AG09319 (cell line): ENCODE measurements at regions not wholly inside any gene's neighbourhood (a gene's known extent, or its start where the extent isn't known, plus 50 kb on each side); places are given as distances from the start of the nearest gene placed in this dataset.

Source experiments
- DNase-seq: peaks from one replicate; pipeline ENCODE4 v3.0.0-alpha.2; 2010; ENCODE audit warnings: low read depth; ENCODE audit errors: extremely low read depth
- TF ChIP-seq, protein P1 (sequence below): IDR thresholded peaks from 2 replicates; pipeline ENCODE4 v1.5.1; 2011; ENCODE audit warnings: low read depth, mild to moderate bottlenecking, inconsistent platforms, low read length, moderate library complexity

DNA sequence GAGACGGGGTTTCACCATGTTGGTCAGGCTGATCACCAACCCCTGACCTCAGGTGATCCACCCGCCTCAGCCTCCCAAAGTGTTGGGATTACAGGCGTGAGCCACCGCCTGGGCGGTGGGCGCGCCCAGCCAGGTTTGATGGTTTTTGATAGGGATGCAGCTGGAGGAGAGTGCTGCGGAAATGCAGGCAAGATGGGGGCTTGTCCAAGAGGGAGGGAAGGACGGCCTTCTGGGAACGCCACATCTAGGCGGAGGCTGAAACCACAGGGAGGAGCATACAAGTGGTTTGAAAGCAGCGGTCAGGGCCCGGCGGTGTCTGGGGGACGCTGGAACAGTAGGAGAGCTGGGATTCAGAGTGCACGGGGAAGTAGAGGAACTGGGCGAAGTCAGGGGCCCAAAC, 134.6 kb downstream of the VRK1 start:
- TF ChIP-seq, protein P1, sequence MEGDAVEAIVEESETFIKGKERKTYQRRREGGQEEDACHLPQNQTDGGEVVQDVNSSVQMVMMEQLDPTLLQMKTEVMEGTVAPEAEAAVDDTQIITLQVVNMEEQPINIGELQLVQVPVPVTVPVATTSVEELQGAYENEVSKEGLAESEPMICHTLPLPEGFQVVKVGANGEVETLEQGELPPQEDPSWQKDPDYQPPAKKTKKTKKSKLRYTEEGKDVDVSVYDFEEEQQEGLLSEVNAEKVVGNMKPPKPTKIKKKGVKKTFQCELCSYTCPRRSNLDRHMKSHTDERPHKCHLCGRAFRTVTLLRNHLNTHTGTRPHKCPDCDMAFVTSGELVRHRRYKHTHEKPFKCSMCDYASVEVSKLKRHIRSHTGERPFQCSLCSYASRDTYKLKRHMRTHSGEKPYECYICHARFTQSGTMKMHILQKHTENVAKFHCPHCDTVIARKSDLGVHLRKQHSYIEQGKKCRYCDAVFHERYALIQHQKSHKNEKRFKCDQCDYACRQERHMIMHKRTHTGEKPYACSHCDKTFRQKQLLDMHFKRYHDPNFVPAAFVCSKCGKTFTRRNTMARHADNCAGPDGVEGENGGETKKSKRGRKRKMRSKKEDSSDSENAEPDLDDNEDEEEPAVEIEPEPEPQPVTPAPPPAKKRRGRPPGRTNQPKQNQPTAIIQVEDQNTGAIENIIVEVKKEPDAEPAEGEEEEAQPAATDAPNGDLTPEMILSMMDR = no peak
- DNase-seq = no peak

DNA sequence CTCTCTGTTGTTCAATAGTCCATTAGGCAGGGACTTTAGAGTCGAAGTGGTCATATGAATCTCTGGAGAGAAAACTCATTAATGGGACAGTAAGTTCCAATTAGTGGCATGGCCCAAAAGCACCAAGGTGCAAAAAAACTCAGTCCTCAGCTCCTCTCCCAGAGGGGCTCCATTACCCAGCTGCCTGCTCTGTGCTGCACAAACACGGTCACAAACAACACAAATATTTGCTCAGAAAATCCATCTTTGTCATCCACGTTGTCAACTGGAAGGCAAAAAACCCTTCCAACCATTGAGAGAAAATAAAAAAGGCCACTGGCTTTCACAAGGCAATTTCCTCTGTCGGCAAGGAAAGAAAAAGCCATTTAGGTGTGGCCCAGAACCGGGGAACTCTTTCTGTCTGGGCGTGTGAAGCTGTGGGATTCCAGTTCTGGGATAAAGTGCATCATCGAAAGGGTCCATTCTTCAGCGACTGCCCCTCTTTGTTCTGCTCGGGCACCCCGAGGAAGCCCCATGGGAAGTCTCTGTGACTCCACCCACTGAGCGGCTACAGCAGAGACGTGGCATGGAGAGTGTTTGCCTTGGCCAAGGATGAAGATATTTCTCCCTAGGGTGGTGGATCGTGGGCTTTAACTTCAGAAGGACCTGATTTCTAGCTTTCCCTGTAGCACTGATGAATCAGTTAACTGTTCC, 137.6 kb downstream of the VRK1 start:
- DNase-seq = no peak
- TF ChIP-seq, protein P1 = no peak

DNA sequence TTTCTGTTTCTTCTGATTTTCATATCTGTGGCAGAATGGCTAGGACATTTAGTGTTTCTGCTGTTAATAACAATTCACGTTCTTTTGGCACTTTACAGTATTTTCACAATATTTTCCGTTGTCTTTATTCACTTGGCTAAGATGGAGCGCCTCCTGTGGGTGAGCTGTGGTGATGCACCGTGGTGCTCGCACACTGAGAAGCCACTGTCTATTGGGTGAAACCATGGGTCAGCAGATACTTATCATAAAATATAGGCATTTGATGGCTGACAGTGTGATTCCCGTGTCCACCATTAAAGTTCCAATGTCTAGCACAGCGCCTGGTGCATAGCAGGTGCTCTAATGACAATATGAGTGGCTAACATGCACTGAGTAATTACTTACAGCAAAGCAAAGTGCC, 141.8 kb downstream of the VRK1 start:
- TF ChIP-seq, protein P1 = no peak
- DNase-seq = no peak

DNA sequence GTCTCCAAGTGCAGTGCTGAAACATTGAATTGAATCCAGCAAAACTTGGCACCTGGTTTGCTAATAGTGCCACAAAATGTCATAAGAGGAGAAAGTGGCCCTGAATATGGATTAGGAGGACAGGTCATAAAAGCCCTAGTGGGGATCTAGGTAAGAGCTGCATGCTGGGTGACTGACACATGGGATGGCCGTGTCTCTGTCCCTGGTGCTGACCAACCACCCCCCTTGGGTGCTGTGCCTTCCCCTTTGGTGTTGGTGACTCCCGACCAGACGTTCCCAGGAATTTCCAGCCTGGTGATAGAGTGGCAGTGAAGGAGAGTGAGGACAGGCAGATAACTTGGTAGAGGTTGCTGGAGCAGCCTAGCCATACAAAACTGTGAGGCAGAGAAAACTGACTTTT, 142.8 kb downstream of the VRK1 start:
- DNase-seq = no peak
- TF ChIP-seq, protein P1 = no peak

DNA sequence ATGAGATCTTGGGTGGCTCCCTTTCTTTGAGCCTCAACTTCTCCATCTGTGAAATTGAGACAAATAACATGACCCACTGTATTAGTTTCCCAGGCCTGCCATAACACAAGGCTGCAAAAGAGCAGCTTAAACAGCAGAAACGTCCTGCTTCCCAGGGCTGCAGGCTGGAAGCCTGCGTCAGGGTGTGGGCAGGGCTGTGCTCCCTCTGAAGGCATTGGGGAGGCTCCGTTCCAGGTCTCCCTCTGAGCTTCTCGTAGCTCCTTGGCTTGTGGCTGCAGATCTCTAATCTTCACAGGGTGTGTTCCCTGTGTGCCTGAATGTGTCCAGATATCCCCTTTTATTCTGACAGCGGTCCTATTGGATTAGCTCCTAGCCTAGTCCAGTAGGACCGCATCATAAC, 147.1 kb downstream of the VRK1 start:
- TF ChIP-seq, protein P1 = no peak

DNA sequence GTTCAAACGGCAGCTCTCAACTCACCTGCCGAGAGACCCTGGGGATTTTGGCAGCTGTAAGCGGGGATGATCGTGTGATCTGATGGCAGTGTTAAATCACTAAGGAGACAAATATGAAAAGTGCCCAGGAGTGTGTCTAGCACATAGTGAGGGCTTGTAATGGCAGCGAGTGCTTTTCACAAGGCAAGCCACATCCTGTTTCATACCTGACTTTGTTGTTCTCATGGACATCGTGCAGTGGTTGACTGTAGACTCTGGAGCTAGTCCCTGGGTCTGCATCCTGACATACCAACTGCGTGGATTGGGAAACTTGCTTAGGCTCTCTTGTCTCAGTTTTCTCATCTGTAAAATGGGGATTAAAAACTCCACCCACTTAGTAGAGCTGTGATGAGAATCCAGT, 148.5 kb downstream of the VRK1 start:
- DNase-seq = no peak
- TF ChIP-seq, protein P1 = no peak

More for the DNA sequence above, 147.1 kb downstream of the VRK1 start:
- DNase-seq = no peak

DNA sequence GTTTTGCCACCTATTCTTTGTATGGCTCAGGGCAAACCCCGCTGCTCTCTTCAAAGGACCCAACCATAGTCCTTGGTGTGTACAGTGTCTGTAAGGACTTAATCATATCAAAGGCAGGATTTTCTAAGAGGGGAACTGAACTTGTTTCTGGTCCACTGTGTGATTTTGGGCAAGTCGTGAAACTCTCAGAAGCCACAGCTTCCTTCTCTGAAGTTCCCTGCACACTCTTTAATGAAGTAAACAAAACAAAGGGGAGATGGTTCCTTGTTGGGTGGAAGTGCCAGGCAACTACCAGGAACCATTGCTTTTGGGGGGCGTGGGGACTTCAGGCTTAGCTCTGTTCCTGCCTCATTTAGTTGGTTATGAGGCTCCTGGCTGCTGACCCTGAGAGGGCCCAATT, 152.4 kb downstream of the VRK1 start:
- TF ChIP-seq, protein P1 = no peak
- DNase-seq = no peak
